Ascending aorta (tissue), 2 donors: ENCODE measurements at regions not wholly inside any gene's neighbourhood (a gene's known extent, or its start where the extent isn't known, plus 50 kb on each side); places are given as distances from the start of the nearest gene placed in this dataset.

ENCODE experiments used
- DNase-seq, 2 donors: peaks; one replicate each; pipeline ENCODE4 v3.0.0-alpha.2; 2019; ENCODE audit warnings: low spot score in 2 of 2
- H3K27ac ChIP-seq, 2 donors: fragments of 200-600 bp; sonication (generic); one replicate each; pipeline ENCODE4 v1.5.1; 2016 to 2017; ENCODE audit warnings: mild to moderate bottlenecking in 1 of 2
- H3K27me3 ChIP-seq: fragments of 200-600 bp; sonication (generic); one replicate; pipeline ENCODE4 v1.5.1; 2017
- H3K36me3 ChIP-seq, 2 donors: fragments of 200-600 bp; sonication (generic); one replicate each; pipeline ENCODE4 v1.5.1; 2016
- H3K4me1 ChIP-seq, 2 donors: fragments of 200-600 bp; sonication (generic); one replicate each; pipeline ENCODE4 v1.5.1; 2016 to 2017; ENCODE audit warnings: mild to moderate bottlenecking in 1 of 2
- H3K4me3 ChIP-seq, 2 donors: fragments of 200-600 bp; sonication (generic); one replicate each; pipeline ENCODE4 v1.5.1; 2016 to 2017; ENCODE audit warnings: mild to moderate bottlenecking in 1 of 2
- H3K9me3 ChIP-seq, 2 donors: fragments of 200-600 bp; sonication (generic); one replicate each; pipeline ENCODE4 v1.5.1; 2016
- CTCF ChIP-seq, 3 experiments: fragments of 200-600 bp in 2 of 3; fragments of 450-650 bp in 1 of 3; sonication (generic) in 2 of 3; IDR thresholded peaks; one replicate each; pipeline ENCODE4 v1.5.1; 2016 to 2019; ENCODE audit warnings: antibody characterized with exemption in 3 of 3, mild to moderate bottlenecking in 1 of 3, moderate library complexity in 1 of 3
- intact Hi-C: fragments of 100-400 bp; cut with DNase I; formaldehyde crosslinking; loops from one replicate; pipeline ENCODE4 v1.15.1; 2023

- Histone ChIP-seq H3K4me3 (no peak overlapping the region), H3K27me3 (no peaks in the 10 kb centered on the region), H3K36me3 (no peaks in the 10 kb centered on the region), H3K27ac (no peak overlapping the region), H3K4me1 (no peaks in the 10 kb centered on the region), H3K9me3 (peaks cover 0 to 4% of the 10 kb centered on the region in 2 donors)
- DNase-seq = no peak
- TF ChIP-seq CTCF (IDR thresholded peaks at IDR 0.05) = no peak
- intact Hi-C loops = no loop called here
Observed at GRCh38 chr5:163825661-163826060, 320.2 kb downstream of the MAT2B start.

DNA sequence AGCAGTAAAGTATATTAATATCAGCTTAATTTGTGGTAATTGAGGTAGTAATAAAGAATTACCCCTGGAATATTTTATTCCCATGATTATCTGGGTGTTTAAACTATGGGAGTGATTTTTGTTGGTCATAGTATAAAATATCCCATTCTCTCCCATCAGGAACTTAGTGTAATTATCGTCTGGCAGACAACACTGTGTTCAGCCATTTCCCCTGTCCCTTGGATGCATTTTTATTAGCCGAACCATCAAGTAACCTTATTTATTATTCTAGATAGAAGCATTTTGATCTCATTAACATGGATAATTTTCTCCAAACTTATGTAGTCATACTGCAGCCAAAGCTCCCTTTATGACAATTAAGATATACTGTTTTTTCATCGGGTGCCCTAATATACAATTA, 320.8 kb downstream of the MAT2B start:
- intact Hi-C loops = no loop called here
- TF ChIP-seq CTCF (IDR thresholded peaks at IDR 0.05) = no peak
- no peaks in the 10 kb centered on the region for H3K9me3 ChIP-seq
- no peak for DNase-seq
- no peak overlapping the region for H3K4me3 ChIP-seq
- no peak overlapping the region for H3K27ac ChIP-seq
- H3K36me3 ChIP-seq = no peaks in the 10 kb centered on the region
- no peaks in the 10 kb centered on the region for H3K4me1 ChIP-seq
- no peaks in the 10 kb centered on the region for H3K27me3 ChIP-seq

GRCh38 chr5:163832155-163832554, 326.7 kb downstream of the MAT2B start:
- no peak overlapping the region for H3K4me3 ChIP-seq
- intact Hi-C loops = no loop called here
- TF ChIP-seq CTCF (IDR thresholded peaks at IDR 0.05) = no peak
- H3K36me3 ChIP-seq = no peaks in the 10 kb centered on the region
- H3K27me3 ChIP-seq = no peaks in the 10 kb centered on the region
- DNase-seq = no peak
- H3K4me1 ChIP-seq = no peaks in the 10 kb centered on the region
- no peak overlapping the region for H3K27ac ChIP-seq
- no peaks in the 10 kb centered on the region for H3K9me3 ChIP-seq

DNA sequence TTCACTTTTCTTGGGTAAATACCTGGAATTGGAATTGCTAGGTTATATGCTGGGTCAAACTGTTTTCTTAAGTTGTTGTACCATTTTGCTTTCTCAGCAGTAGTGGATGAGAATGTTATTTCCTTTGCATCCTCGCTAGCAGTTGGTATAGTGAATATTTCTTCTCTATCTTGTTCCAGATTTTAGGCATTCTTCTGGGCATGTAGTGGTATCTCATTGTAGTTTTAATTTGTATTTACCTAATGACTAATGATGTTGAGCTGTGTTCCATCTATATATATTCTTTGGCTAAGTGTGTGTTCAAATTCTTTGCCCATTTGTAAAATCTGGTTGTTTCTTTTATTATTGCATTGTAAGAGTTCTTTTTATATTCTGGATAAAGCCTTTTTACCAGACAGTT, 333.3 kb downstream of the MAT2B start:
- Histone ChIP-seq H3K9me3 (no peaks in the 10 kb centered on the region), H3K36me3 (no peaks in the 10 kb centered on the region), H3K27me3 (no peaks in the 10 kb centered on the region), H3K4me3 (no peak overlapping the region), H3K27ac (no peak overlapping the region), H3K4me1 (no peaks in the 10 kb centered on the region)
- intact Hi-C loops = no loop called here
- DNase-seq = no peak
- TF ChIP-seq CTCF (IDR thresholded peaks at IDR 0.05) = no peak

DNA sequence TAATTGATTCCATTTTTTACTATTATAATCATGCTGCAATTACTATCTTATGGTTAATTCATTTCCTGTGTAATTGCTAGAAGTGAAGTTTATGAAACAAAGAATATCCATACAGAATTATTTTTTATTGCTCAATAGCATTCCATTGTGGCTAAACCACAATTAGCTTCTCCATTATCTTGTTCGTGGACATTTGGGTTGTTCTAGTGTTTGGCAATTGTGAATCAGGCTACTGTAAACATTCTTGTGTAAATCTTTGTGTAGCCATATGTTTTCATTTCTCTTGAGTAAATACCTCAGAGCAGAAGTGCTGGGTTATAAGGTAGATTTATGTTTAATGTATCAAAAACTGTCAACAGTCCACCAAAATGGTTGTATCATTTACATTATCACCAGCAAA, 341.1 kb downstream of the MAT2B start:
- no peaks in the 10 kb centered on the region for H3K27me3 ChIP-seq
- no peaks in the 10 kb centered on the region for H3K9me3 ChIP-seq
- no peaks in the 10 kb centered on the region for H3K4me1 ChIP-seq
- TF ChIP-seq CTCF (IDR thresholded peaks at IDR 0.05) = no peak
- no peak for DNase-seq
- no peaks in the 10 kb centered on the region for H3K36me3 ChIP-seq
- no peak overlapping the region for H3K27ac ChIP-seq
- no peak overlapping the region for H3K4me3 ChIP-seq
- intact Hi-C loops = no loop called here

GRCh38 chr5:163855754-163856153, 350.3 kb downstream of the MAT2B start:
- no peak for DNase-seq
- no peak for TF ChIP-seq CTCF (IDR thresholded peaks at IDR 0.05)
- H3K4me3 ChIP-seq = no peak overlapping the region
- H3K9me3 ChIP-seq = no peaks in the 10 kb centered on the region
- no peaks in the 10 kb centered on the region for H3K4me1 ChIP-seq
- no peak overlapping the region for H3K27ac ChIP-seq
- intact Hi-C loops = no loop called here
- H3K36me3 ChIP-seq = no peaks in the 10 kb centered on the region
- no peaks in the 10 kb centered on the region for H3K27me3 ChIP-seq
